GM21619 (cell line): ENCODE measurements at regions not wholly inside any gene's neighbourhood (a gene's known extent, or its start where the extent isn't known, plus 50 kb on each side); places are given as distances from the start of the nearest gene placed in this dataset.

Source experiments
- ATAC-seq: cut with Tn5 transposase; IDR thresholded peaks from one replicate; pipeline ENCODE4 v1.9.1; 2021; ENCODE audit not compliant: unreplicated experiment

GRCh38 chr11:92276773-92277172 lies 52.2 kb downstream of the FAT3 start:
- no peak for ATAC-seq

GRCh38 chr11:92277871-92278270 lies 53.3 kb downstream of the FAT3 start:
- no peak for ATAC-seq

- ATAC-seq: no peak
These were observed 54.3 kb downstream of the FAT3 start for GRCh38 chr11:92278791-92279433.

- no peak for ATAC-seq
These were observed 59.5 kb downstream of the FAT3 start for GRCh38 chr11:92284107-92284506.

- no peak for ATAC-seq
These were observed 59.9 kb downstream of the FAT3 start for GRCh38 chr11:92284558-92284957.

GRCh38 chr11:92285776-92286175 lies 61.2 kb downstream of the FAT3 start:
- no peak for ATAC-seq

- no peak for ATAC-seq
These were observed 62.1 kb downstream of the FAT3 start for GRCh38 chr11:92286709-92287108.

GRCh38 chr11:92295175-92296137 lies 70.8 kb downstream of the FAT3 start:
- ATAC-seq: no peak

GRCh38 chr11:92296138-92296515 lies 71.5 kb downstream of the FAT3 start:
- no peak for ATAC-seq

- no peak for ATAC-seq
These were observed 73.2 kb downstream of the FAT3 start for GRCh38 chr11:92297567-92298553.

GRCh38 chr11:92300876-92301275 lies 76.3 kb downstream of the FAT3 start:
- ATAC-seq: no peak

GRCh38 chr11:92302770-92303169 lies 78.2 kb downstream of the FAT3 start:
- ATAC-seq: no peak

- ATAC-seq: no peak
These were observed 79.7 kb downstream of the FAT3 start for GRCh38 chr11:92304271-92304670.

GRCh38 chr11:92306966-92307510 lies 82.4 kb downstream of the FAT3 start:
- no peak for ATAC-seq

- no peak for ATAC-seq
These were observed 83.7 kb downstream of the FAT3 start for GRCh38 chr11:92308366-92308765.

- ATAC-seq: no peak
These were observed 87.2 kb downstream of the FAT3 start for GRCh38 chr11:92311616-92312449.

GRCh38 chr11:92313784-92314183 lies 89.2 kb downstream of the FAT3 start:
- no peak for ATAC-seq

- no peak for ATAC-seq
These were observed 89.9 kb downstream of the FAT3 start for GRCh38 chr11:92314499-92314898.

GRCh38 chr11:92316106-92316809 lies 91.6 kb downstream of the FAT3 start:
- ATAC-seq: no peak
